H9 (cell line): ENCODE measurements at regions not wholly inside any gene's neighbourhood (a gene's known extent, or its start where the extent isn't known, plus 50 kb on each side); places are given as distances from the start of the nearest gene placed in this dataset.
"Not testable (repeated sequence)": the region's sequence is repeated elsewhere in the genome, so short reads cannot be mapped to it uniquely, and the experiment has no call there.

ENCODE experiments used
- DNase-seq: peaks from one replicate; pipeline ENCODE4 v3.0.0-alpha.2; 2017
- H2AFZ ChIP-seq: one replicate; pipeline ENCODE4 v1.6.1; 2013; ENCODE audit warnings: mild to moderate bottlenecking, low read length, control low read depth, moderate library complexity
- H2AK5ac ChIP-seq: 2 replicates; pipeline ENCODE4 v1.6.1; 2013; ENCODE audit warnings: low read length, control low read depth, mixed read lengths; ENCODE audit not compliant: insufficient read length
- H2BK120ac ChIP-seq: one replicate; pipeline ENCODE4 v1.6.1; 2013; ENCODE audit warnings: low read depth, mild to moderate bottlenecking, low read length, control low read depth, inconsistent platforms; ENCODE audit not compliant: poor library complexity, severe bottlenecking
- H2BK12ac ChIP-seq: 2 replicates; pipeline ENCODE4 v1.6.1; 2013; ENCODE audit warnings: low read length, control low read depth, mixed read lengths, low read depth; ENCODE audit not compliant: insufficient read length
- H2BK15ac ChIP-seq: 2 replicates; pipeline ENCODE4 v1.6.1; 2013; ENCODE audit warnings: low read depth, low read length, control low read depth
- H2BK20ac ChIP-seq: one replicate; pipeline ENCODE4 v1.6.1; 2013; ENCODE audit warnings: low read depth, mild to moderate bottlenecking, low read length, control low read depth, inconsistent platforms; ENCODE audit not compliant: poor library complexity, severe bottlenecking
- H2BK5ac ChIP-seq: 2 replicates; pipeline ENCODE4 v1.6.1; 2013; ENCODE audit warnings: low read length, control low read depth, mixed read lengths; ENCODE audit not compliant: insufficient read length
- H3K14ac ChIP-seq: 2 replicates; pipeline ENCODE4 v1.6.1; 2013; ENCODE audit warnings: low read length, control low read depth; ENCODE audit not compliant: insufficient read depth
- H3K18ac ChIP-seq: 2 replicates; pipeline ENCODE4 v1.6.1; 2013; ENCODE audit warnings: low read depth, mild to moderate bottlenecking, mixed read lengths, low read length, control low read depth; ENCODE audit not compliant: insufficient read length
- H3K23ac ChIP-seq: 2 replicates; pipeline ENCODE4 v1.6.1; 2013; ENCODE audit warnings: low read length, control low read depth, mixed read lengths, low read depth; ENCODE audit not compliant: insufficient read length
- H3K23me2 ChIP-seq: 2 replicates; pipeline ENCODE4 v1.6.1; 2013; ENCODE audit warnings: low read depth, mild to moderate bottlenecking, mixed read lengths, low read length, control low read depth; ENCODE audit not compliant: insufficient read length, poor library complexity, severe bottlenecking
- H3K27ac ChIP-seq: 2 replicates; pipeline ENCODE4 v1.5.1; 2013; ENCODE audit warnings: low read length, control low read depth, mixed read lengths, low read depth; ENCODE audit not compliant: insufficient read length
- H3K27me3 ChIP-seq: 2 replicates; pipeline ENCODE4 v1.6.1; 2013; ENCODE audit warnings: low read length, control low read depth, inconsistent platforms; ENCODE audit not compliant: insufficient read depth
- H3K4ac ChIP-seq: 2 replicates; pipeline ENCODE4 v1.6.1; 2013; ENCODE audit warnings: low read depth, mild to moderate bottlenecking, control low read depth, inconsistent platforms, low read length, moderate library complexity
- H3K4me1 ChIP-seq: 2 replicates; pipeline ENCODE4 v1.6.1; 2013; ENCODE audit warnings: low read length, control low read depth, inconsistent platforms; ENCODE audit not compliant: insufficient read depth
- H3K4me2 ChIP-seq: 2 replicates; pipeline ENCODE4 v1.6.1; 2013; ENCODE audit warnings: low read length, control low read depth, mixed read lengths; ENCODE audit not compliant: insufficient read length, insufficient read depth
- H3K56ac ChIP-seq: 2 replicates; pipeline ENCODE4 v1.6.1; 2013; ENCODE audit warnings: low read depth, mild to moderate bottlenecking, mixed read lengths, low read length, control low read depth; ENCODE audit not compliant: insufficient read length
- H3K79me1 ChIP-seq: 2 replicates; pipeline ENCODE4 v1.6.1; 2013; ENCODE audit warnings: low read depth, mild to moderate bottlenecking, moderate library complexity, low read length, control low read depth, inconsistent platforms; ENCODE audit not compliant: insufficient read depth, poor library complexity, severe bottlenecking
- H3K79me2 ChIP-seq: 2 replicates; pipeline ENCODE4 v1.6.1; 2013; ENCODE audit warnings: low read length, control low read depth, inconsistent platforms; ENCODE audit not compliant: insufficient read depth
- H3K9ac ChIP-seq: 2 replicates; pipeline ENCODE4 v1.6.1; 2013; ENCODE audit warnings: low read length, control low read depth, mixed read lengths; ENCODE audit not compliant: insufficient read length; ENCODE audit errors: extremely low read depth
- H3K9me3 ChIP-seq: one replicate; pipeline ENCODE4 v1.6.1; 2013; ENCODE audit warnings: low read depth, low read length, inconsistent platforms; ENCODE audit not compliant: control insufficient read depth
- H3T11ph ChIP-seq: one replicate; pipeline ENCODE4 v1.6.1; 2013; ENCODE audit warnings: mild to moderate bottlenecking, low read length, control low read depth, inconsistent platforms
- H4K20me1 ChIP-seq: one replicate; pipeline ENCODE4 v1.6.1; 2013; ENCODE audit not compliant: control insufficient read depth, insufficient read length, insufficient read depth
- H4K5ac ChIP-seq: 2 replicates; pipeline ENCODE4 v1.6.1; 2013; ENCODE audit warnings: low read depth, mild to moderate bottlenecking, mixed read lengths, low read length, control low read depth; ENCODE audit not compliant: insufficient read length
- H4K8ac ChIP-seq: replicated peaks from 2 replicates; pipeline ENCODE4 v1.6.1; 2013; ENCODE audit warnings: low read length, control low read depth, mixed read lengths, low read depth; ENCODE audit not compliant: insufficient read length
- H4K91ac ChIP-seq: 2 replicates; pipeline ENCODE4 v1.6.1; 2013; ENCODE audit warnings: low read depth, mild to moderate bottlenecking, moderate library complexity, mixed read lengths, low read length, control low read depth; ENCODE audit not compliant: insufficient read length
- H3K27ac Mint-ChIP-seq, 3 experiments: 2 replicates in 2 of 3; 3 replicates in 1 of 3; pipeline ENCODE4 v1.8.0; 2020 to 2021; ENCODE audit warnings: mixed read lengths in 3 of 3, mild to moderate bottlenecking in 1 of 3, moderate library complexity in 1 of 3
- H3K27me3 Mint-ChIP-seq: 2 replicates; pipeline ENCODE4 v1.8.0; 2021; ENCODE audit warnings: low read depth, mild to moderate bottlenecking, moderate library complexity, mixed read lengths
- H3K36me3 Mint-ChIP-seq, 3 experiments: 2 replicates in 2 of 3; 3 replicates in 1 of 3; pipeline ENCODE4 v1.8.0; 2020 to 2021; ENCODE audit warnings: low read depth in 3 of 3, mixed read lengths in 3 of 3; ENCODE audit not compliant: insufficient read depth in 1 of 3
- H3K4me1 Mint-ChIP-seq, 2 experiments: 2 replicates each; pipeline ENCODE4 v1.8.0; 2020; ENCODE audit warnings: mixed read lengths in 2 of 2
- H3K4me3 Mint-ChIP-seq, 2 experiments: 2 replicates in 1 of 2; 3 replicates in 1 of 2; pipeline ENCODE4 v1.8.0; 2020 to 2021; ENCODE audit warnings: mild to moderate bottlenecking in 2 of 2, mixed read lengths in 2 of 2, moderate library complexity in 1 of 2
- H3K9me3 Mint-ChIP-seq, 2 experiments: 2 replicates in 1 of 2; 3 replicates in 1 of 2; pipeline ENCODE4 v1.8.0; 2020; ENCODE audit warnings: mild to moderate bottlenecking in 2 of 2, mixed read lengths in 2 of 2, moderate library complexity in 1 of 2
- WGBS: extraction: QIAGEN DNeasy Blood & Tissue Kit; methylation state at CpG from one replicate; pipeline ENCODE4 v1.1.7; 2013; ENCODE audit warnings: missing lambda C conversion rate, low lambda C conversion rate, mixed read lengths; ENCODE audit not compliant: insufficient read length; ENCODE audit errors: extremely low coverage; 5-methylcytosine and 5-hydroxymethylcytosine counted together

- not testable (repeated sequence) for H3K23me2 ChIP-seq, DNase-seq, H4K20me1 ChIP-seq, H3K4ac ChIP-seq, H3K9ac ChIP-seq, H2AK5ac ChIP-seq, H3K79me2 ChIP-seq, H3K27me3 Mint-ChIP-seq, H3K79me1 ChIP-seq, H3K4me3 Mint-ChIP-seq, H4K91ac ChIP-seq, H3T11ph ChIP-seq, H2BK20ac ChIP-seq, H3K4me2 ChIP-seq, H3K9me3 Mint-ChIP-seq, H3K9me3 ChIP-seq, H3K36me3 Mint-ChIP-seq, H4K5ac ChIP-seq, H3K27ac Mint-ChIP-seq, H3K56ac ChIP-seq, H3K14ac ChIP-seq, H2BK120ac ChIP-seq, H3K23ac ChIP-seq, H2BK15ac ChIP-seq, H3K27me3 ChIP-seq, H2AFZ ChIP-seq, H3K27ac ChIP-seq, H3K4me1 ChIP-seq, H2BK12ac ChIP-seq, H4K8ac ChIP-seq, H2BK5ac ChIP-seq, H3K18ac ChIP-seq
- H3K4me1 Mint-ChIP-seq = peaks cover 20 to 25% of the 10 kb centered on the region in 2 experiments
- no CpG with 5 or more reads among the region's 1 CpG for WGBS
These were observed 65.4 kb downstream of the RPL22L1 start for GRCh38 chr3:170804634-170805033.
